CD4-positive, alpha-beta T cell treated with Interleukin-15 for 4 hours (primary cell): ENCODE measurements at regions not wholly inside any gene's neighbourhood (a gene's known extent, or its start where the extent isn't known, plus 50 kb on each side); places are given as distances from the start of the nearest gene placed in this dataset.
"Not testable (repeated sequence)": the region's sequence is repeated elsewhere in the genome, so short reads cannot be mapped to it uniquely, and the experiment has no call there.

Experiments used
- DNase-seq: peaks from one replicate; pipeline ENCODE4 v3.0.0-alpha.2; 2020; ENCODE audit warnings: low spot score

- no peak for DNase-seq
Measured at GRCh38 chr5:163789870-163790269, 284.5 kb downstream of the MAT2B start.

GRCh38 chr5:163790497-163790896 is 285.1 kb downstream of the MAT2B start:
- no peak for DNase-seq

- DNase-seq, result no peak
Measured at GRCh38 chr5:163794993-163795392, 289.6 kb downstream of the MAT2B start.

- no peak for DNase-seq
Measured at GRCh38 chr5:163807781-163808180, 302.4 kb downstream of the MAT2B start.

GRCh38 chr5:163809473-163809872 is 304.1 kb downstream of the MAT2B start:
- no peak for DNase-seq

- no peak for DNase-seq
Measured at GRCh38 chr5:163813900-163814299, 308.5 kb downstream of the MAT2B start.

- no peak for DNase-seq
Measured at GRCh38 chr5:163815240-163815791, 309.9 kb downstream of the MAT2B start.

- DNase-seq, result no peak
Measured at GRCh38 chr5:163821142-163821541, 315.7 kb downstream of the MAT2B start.

GRCh38 chr5:163822548-163822947 is 317.1 kb downstream of the MAT2B start:
- no peak for DNase-seq

- no peak for DNase-seq
Measured at GRCh38 chr5:163825661-163826060, 320.2 kb downstream of the MAT2B start.

- DNase-seq, result no peak
Measured at GRCh38 chr5:163826201-163826600, 320.8 kb downstream of the MAT2B start.

- DNase-seq, result no peak
Measured at GRCh38 chr5:163832155-163832554, 326.7 kb downstream of the MAT2B start.

- DNase-seq, result no peak
Measured at GRCh38 chr5:163838738-163839137, 333.3 kb downstream of the MAT2B start.

GRCh38 chr5:163846512-163846911 is 341.1 kb downstream of the MAT2B start:
- DNase-seq, result no peak

- no peak for DNase-seq
Measured at GRCh38 chr5:163855754-163856153, 350.3 kb downstream of the MAT2B start.

- no peak for DNase-seq
Measured at GRCh38 chr5:163861670-163862069, 356.3 kb downstream of the MAT2B start.

- no peak for DNase-seq
Measured at GRCh38 chr5:163867324-163867723, 361.9 kb downstream of the MAT2B start.

- DNase-seq, result no peak
Measured at GRCh38 chr5:163867738-163868137, 362.3 kb downstream of the MAT2B start.

GRCh38 chr5:163869581-163869980 is 364.2 kb downstream of the MAT2B start:
- DNase-seq, result no peak

GRCh38 chr5:163870441-163870840 is 365.0 kb downstream of the MAT2B start:
- no peak for DNase-seq

GRCh38 chr5:163874431-163874830 is 369.0 kb downstream of the MAT2B start:
- no peak for DNase-seq

- not testable (repeated sequence) for DNase-seq
Measured at GRCh38 chr5:163874912-163875311, 369.5 kb downstream of the MAT2B start.

GRCh38 chr5:163877865-163878264 is 372.4 kb downstream of the MAT2B start:
- no peak for DNase-seq

GRCh38 chr5:163878490-163878889 is 373.1 kb downstream of the MAT2B start:
- DNase-seq, result no peak

GRCh38 chr5:163880302-163880701 is 374.9 kb downstream of the MAT2B start:
- no peak for DNase-seq
